HepG2 (cell line): ENCODE measurements at regions not wholly inside any gene's neighbourhood (a gene's known extent, or its start where the extent isn't known, plus 50 kb on each side); places are given as distances from the start of the nearest gene placed in this dataset.

Experiments used
- ATAC-seq: fragments of 200-7000 bp; cut with Tn5 transposase; 3 replicates; pipeline ENCODE4 v1.9.1; 2020; ENCODE audit warnings: mild to moderate bottlenecking, moderate library complexity
- BruUV-seq: library from RNA; stranded (reverse); fragments of 400-500 nt; replicated peaks from 2 replicates; lab custom pipeline; 2021; lab: Mats Ljungman, UMichigan
- CTCF ChIA-PET: fragments of 300-600 bp; formaldehyde crosslinking; extraction: SDS; loops from one replicate; lab custom pipeline; 2021; ENCODE audit warnings: low total read pairs, inconsistent platforms, low intra/inter-chr PET ratio; lab: Yijun Ruan, JAX
- POLR2A ChIA-PET: fragments of 350-600 bp; sonication (Branson Sonifier 250); formaldehyde crosslinking; loops from one replicate; lab custom pipeline; 2020; ENCODE audit warnings: antibody characterized with exemption, inconsistent platforms; lab: Yijun Ruan, JAX
- DNase-seq: peaks from one replicate; pipeline ENCODE4 v3.0.0-alpha.2; 2015; ENCODE audit warnings: low spot score
- FAIRE-seq: peaks from 3 replicates; lab custom pipeline; 2011; peaks lifted over from hg19 to GRCh38; lab: Jason Lieb, UNC
- H2AFZ ChIP-seq: one replicate; pipeline ENCODE4 v1.6.1; 2011; ENCODE audit warnings: low read length, inconsistent platforms
- H3K27ac ChIP-seq: fragments of 300-600 bp; 3 replicates; pipeline ENCODE4 v1.8.0; 2011; ENCODE audit warnings: mixed run types, mild to moderate bottlenecking, mixed read lengths, low read length, inconsistent platforms; ENCODE audit not compliant: insufficient read depth; ENCODE audit errors: extremely low read length
- H3K27me3 ChIP-seq, 2 experiments: fragments of 200-600 bp in 1 of 2; 2 replicates in 1 of 2; 3 replicates in 1 of 2; pipeline versions ENCODE4 v1.6.0 to v1.8.0; 2011; ENCODE audit warnings: low read length in 2 of 2, mild to moderate bottlenecking in 2 of 2, moderate library complexity in 2 of 2, inconsistent platforms in 1 of 2; ENCODE audit not compliant: insufficient read depth in 2 of 2, control insufficient read depth in 1 of 2
- H3K36me3 ChIP-seq, 2 experiments: fragments of 200-600 bp in 1 of 2; replicated peaks in 1 of 2; 2 replicates in 1 of 2; 3 replicates in 1 of 2; pipeline versions ENCODE4 v1.5.1 to v1.8.0; 2011; ENCODE audit warnings: low read length in 2 of 2, inconsistent platforms in 1 of 2; ENCODE audit not compliant: insufficient read depth in 2 of 2, control insufficient read depth in 1 of 2
- H3K4me1 ChIP-seq: 2 replicates; pipeline ENCODE4 v1.5.1; 2012; ENCODE audit warnings: low read length, inconsistent platforms; ENCODE audit not compliant: insufficient read depth
- H3K4me2 ChIP-seq: 2 replicates; pipeline ENCODE4 v1.6.0; 2011; ENCODE audit warnings: low read depth, low read length, inconsistent platforms
- H3K4me3 ChIP-seq, 3 experiments: fragments of 200-600 bp in 1 of 3; sonication (generic), shearing (Covaris generic) in 1 of 3; replicated peaks in 1 of 3; 2 replicates each; pipeline ENCODE4 v1.5.1; 2011 to 2016; ENCODE audit warnings: low read length in 3 of 3, inconsistent platforms in 2 of 3, low read depth in 2 of 3, mild to moderate bottlenecking in 2 of 3, control low read depth in 1 of 3, mixed read lengths in 1 of 3; ENCODE audit not compliant: insufficient read depth in 1 of 3
- H3K79me2 ChIP-seq: one replicate; pipeline ENCODE4 v1.6.1; 2011; ENCODE audit warnings: low read length, inconsistent platforms; ENCODE audit not compliant: insufficient read depth
- H3K9ac ChIP-seq: 2 replicates; pipeline ENCODE4 v1.6.0; 2011; ENCODE audit warnings: mild to moderate bottlenecking, low read depth, low read length, inconsistent platforms; ENCODE audit not compliant: insufficient read depth
- H3K9me3 ChIP-seq: 2 replicates; pipeline ENCODE4 v1.5.1; 2012; ENCODE audit warnings: mild to moderate bottlenecking, low read length
- H4K20me1 ChIP-seq: 2 replicates; pipeline ENCODE4 v1.6.0; 2011; ENCODE audit warnings: inconsistent platforms, mild to moderate bottlenecking, low read length, moderate library complexity; ENCODE audit not compliant: insufficient read depth
- CCAR2 ChIP-seq: fragments of 200-400 bp; formaldehyde crosslinking; optimal IDR thresholded peaks from 2 replicates; pipeline ENCODE3; 2018; ENCODE audit warnings: low read depth, mild to moderate bottlenecking, low read length, moderate library complexity
- CENPBD1 ChIP-seq: sonication (generic); formaldehyde crosslinking; IDR thresholded peaks from 2 replicates; pipeline ENCODE4 v1.8.0; 2022; ENCODE audit warnings: missing genetic modification reagents, low read depth, mild to moderate bottlenecking, borderline replicate concordance
- FIP1L1 ChIP-seq: fragments of 200-400 bp; formaldehyde crosslinking; IDR thresholded peaks from 2 replicates; pipeline ENCODE4 v1.6.1; 2018; ENCODE audit warnings: low read depth, mild to moderate bottlenecking, low read length, moderate library complexity, borderline replicate concordance; ENCODE audit not compliant: insufficient read depth
- SETDB1 ChIP-seq: sonication (generic); formaldehyde crosslinking; IDR thresholded peaks from 2 replicates; pipeline ENCODE4 v1.5.1; 2020; ENCODE audit warnings: missing genetic modification reagents, mild to moderate bottlenecking, borderline replicate concordance
- SMAD3 ChIP-seq: sonication (generic); formaldehyde crosslinking; IDR thresholded peaks from 2 replicates; pipeline ENCODE4 v1.4.0; 2020; ENCODE audit warnings: missing genetic modification reagents
- UBTF ChIP-seq: sonication (generic); formaldehyde crosslinking; IDR thresholded peaks from 2 replicates; pipeline ENCODE4 v1.4.0; 2020; ENCODE audit warnings: mild to moderate bottlenecking, missing genetic modification reagents
- ZBTB26 ChIP-seq: IDR thresholded peaks from 2 replicates; pipeline ENCODE4 v1.6.1; 2016; ENCODE audit warnings: missing compliant biosample characterization, missing genetic modification reagents, borderline replicate concordance
- ZNF274 ChIP-seq: sonication (generic); formaldehyde crosslinking; IDR thresholded peaks from 2 replicates; pipeline ENCODE4 v1.5.1; 2020; ENCODE audit warnings: mild to moderate bottlenecking, missing genetic modification reagents
- ZNF619 ChIP-seq: sonication (generic); formaldehyde crosslinking; IDR thresholded peaks from 2 replicates; pipeline ENCODE4 v1.4.0; 2020; ENCODE audit warnings: mild to moderate bottlenecking, missing genetic modification reagents
- ZNF788 ChIP-seq: sonication (generic); formaldehyde crosslinking; IDR thresholded peaks from 2 replicates; pipeline ENCODE4 v1.5.0; 2020; ENCODE audit warnings: mild to moderate bottlenecking, missing genetic modification reagents, borderline replicate concordance
- WGBS: methylation state at CpG from one replicate; pipeline ENCODE4 v1.1.6; 2017; ENCODE audit warnings: low lambda C conversion rate; 5-methylcytosine and 5-hydroxymethylcytosine counted together
- in situ Hi-C: cut with HindIII; loops from 2 replicates; pipeline ENCODE4 v1.10.0; 2017; ENCODE audit warnings: low pct_unique_long_range_greater_than_20kb; ENCODE audit not compliant: extremely low pct_ligation_motif_present
- intact Hi-C: fragments of 100-400 bp; cut with micrococcal nuclease; formaldehyde crosslinking; loops from one replicate; pipeline ENCODE4 v1.10.0; 2022; ENCODE audit not compliant: unreplicated experiment
- TF ChIP-seq, protein P1 (sequence below): sonication (generic); formaldehyde crosslinking; IDR thresholded peaks from 2 replicates; pipeline ENCODE4 v1.4.0; 2020; ENCODE audit warnings: missing genetic modification reagents, borderline replicate concordance

DNA sequence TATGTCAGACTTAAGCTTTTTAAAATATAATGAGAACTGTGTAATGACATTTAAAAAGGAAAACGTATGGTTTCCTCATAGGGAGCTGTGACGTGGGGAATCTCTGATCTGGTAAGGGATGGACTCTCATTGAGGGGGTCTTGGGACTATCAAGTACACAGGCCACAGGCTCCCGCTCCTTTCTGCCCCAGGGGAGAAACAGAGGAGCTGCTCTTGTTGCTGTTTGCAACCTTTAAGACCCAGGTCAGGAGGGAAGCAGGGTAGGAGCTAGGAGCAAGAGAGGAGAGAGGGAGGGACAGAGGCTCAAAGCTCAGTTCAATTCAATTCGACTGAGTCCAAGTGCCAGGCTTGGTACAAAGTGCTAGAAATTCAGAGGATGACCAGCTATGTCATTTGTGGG is 185.1 kb upstream of the CSF3R start (continued):
- TF ChIP-seq ZBTB26: no peak

DNA sequence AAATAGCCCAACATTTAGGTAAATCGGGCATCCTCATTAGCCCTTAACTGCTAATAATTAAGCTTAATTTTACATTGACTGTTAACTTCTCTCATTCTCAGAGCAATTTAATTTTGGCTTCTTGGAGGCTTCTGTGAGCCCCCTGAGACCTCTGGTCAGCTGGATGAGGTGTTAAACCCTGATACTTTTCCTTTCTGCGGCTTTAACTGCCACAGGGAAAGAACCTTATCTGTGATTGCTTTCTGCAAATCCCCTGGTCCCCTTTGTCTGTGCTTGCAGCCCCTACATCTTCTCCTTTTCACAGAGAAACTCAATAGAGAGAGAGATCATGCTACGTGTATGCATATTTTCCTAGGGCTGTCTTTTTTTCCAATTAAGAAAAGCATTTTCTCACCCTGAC is 184.5 kb upstream of the CSF3R start:
- Histone ChIP-seq H3K9ac (no peak overlapping the region), H3K27ac (no peak overlapping the region), H3K79me2 (no peaks in the 10 kb centered on the region), H4K20me1 (no peaks in the 10 kb centered on the region), H3K4me3 (no peak overlapping the region), H3K4me2 (no peak overlapping the region), H3K27me3 (peaks cover 0 to 29% of the 10 kb centered on the region in 2 experiments; a peak in 3 of 5 replicates), H2AFZ (no peak overlapping the region), H3K36me3 (no peaks in the 10 kb centered on the region), H3K4me1 (no peaks in the 10 kb centered on the region), H3K9me3 (no peaks in the 10 kb centered on the region)
- ChIA-PET CTCF (no interaction called here), POLR2A (no interaction called here)
- FAIRE-seq: no peak
- no TSS peak for BruUV-seq
- intact Hi-C loops (no loop called here), in situ Hi-C loops (no loop called here)
- DNase-seq: no peak
- no peak for ATAC-seq
- 1% methylated on average over 3 of the region's 3 CpGs for whole genome bisulfite sequencing
- TF ChIP-seq, protein P1, sequence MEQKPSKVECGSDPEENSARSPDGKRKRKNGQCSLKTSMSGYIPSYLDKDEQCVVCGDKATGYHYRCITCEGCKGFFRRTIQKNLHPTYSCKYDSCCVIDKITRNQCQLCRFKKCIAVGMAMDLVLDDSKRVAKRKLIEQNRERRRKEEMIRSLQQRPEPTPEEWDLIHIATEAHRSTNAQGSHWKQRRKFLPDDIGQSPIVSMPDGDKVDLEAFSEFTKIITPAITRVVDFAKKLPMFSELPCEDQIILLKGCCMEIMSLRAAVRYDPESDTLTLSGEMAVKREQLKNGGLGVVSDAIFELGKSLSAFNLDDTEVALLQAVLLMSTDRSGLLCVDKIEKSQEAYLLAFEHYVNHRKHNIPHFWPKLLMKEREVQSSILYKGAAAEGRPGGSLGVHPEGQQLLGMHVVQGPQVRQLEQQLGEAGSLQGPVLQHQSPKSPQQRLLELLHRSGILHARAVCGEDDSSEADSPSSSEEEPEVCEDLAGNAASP (CRISPR knock-in tag): no peak
- no peak for TF ChIP-seq SETDB1 (CRISPR knock-in tag)
- no peak for TF ChIP-seq ZNF274 (CRISPR knock-in tag)
- TF ChIP-seq UBTF (CRISPR knock-in tag): no peak
- no peak for TF ChIP-seq FIP1L1
- TF ChIP-seq CCAR2: no peak
- TF ChIP-seq ZNF619 (CRISPR knock-in tag): no peak
- TF ChIP-seq CENPBD1: no peak
- TF ChIP-seq ZNF788 (CRISPR knock-in tag): no peak
- no peak for TF ChIP-seq SMAD3 (CRISPR knock-in tag)
